ENCODE measurements at regions not wholly inside any gene's neighbourhood (a gene's known extent, or its start where the extent isn't known, plus 50 kb on each side); places are given as distances from the start of the nearest gene placed in this dataset.

GRCh38 chr16:60655514-60656153, 1380.6 kb downstream of the CDH8 start:
- TF ChIP-seq CTCF (IDR thresholded peaks at IDR 0.05 in 4 of 5, conservative IDR thresholded peaks at IDR 0.05 in 1 of 5) (no peak), POLR2A (IDR thresholded peaks at IDR 0.05) (no peak)
